IMR-90 (cell line): ENCODE measurements at regions not wholly inside any gene's neighbourhood (a gene's known extent, or its start where the extent isn't known, plus 50 kb on each side); places are given as distances from the start of the nearest gene placed in this dataset.

Source experiments
- ATAC-seq: fragments of 200-7000 bp; cut with Tn5 transposase; 2 replicates; pipeline ENCODE4 v1.9.1; 2020; ENCODE audit warnings: low read depth, mild to moderate bottlenecking, moderate library complexity
- BruUV-seq: library from RNA; stranded (reverse); fragments of 400-500 nt; replicated peaks from 2 replicates; lab custom pipeline; 2021; lab: Mats Ljungman, UMichigan
- CTCF ChIA-PET: fragments of 300-600 bp; formaldehyde crosslinking; extraction: SDS; loops from one replicate; lab custom pipeline; 2021; ENCODE audit warnings: antibody characterized with exemption; lab: Yijun Ruan, JAX
- POLR2A ChIA-PET: fragments of 300-600 bp; sonication (Branson Sonifier 250); formaldehyde crosslinking; loops from one replicate; lab custom pipeline; 2022; ENCODE audit warnings: antibody characterized with exemption; ENCODE audit not compliant: unreplicated experiment; lab: Charles Lee
- DNase-seq: peaks from one replicate; pipeline ENCODE4 v3.0.0; 2013
- H2AFZ ChIP-seq: replicated peaks from 2 replicates; pipeline ENCODE3; 2013; ENCODE audit warnings: low read length, mild to moderate bottlenecking; ENCODE audit not compliant: poor library complexity
- H2AK5ac ChIP-seq: 2 replicates; pipeline ENCODE4 v1.6.1; 2013; ENCODE audit warnings: low read depth, low read length, inconsistent platforms
- H2AK9ac ChIP-seq: replicated peaks from 2 replicates; pipeline ENCODE3; 2013; ENCODE audit warnings: mild to moderate bottlenecking, low read depth, low read length, moderate library complexity; ENCODE audit not compliant: poor library complexity
- H2BK120ac ChIP-seq: 2 replicates; pipeline ENCODE4 v1.6.1; 2013; ENCODE audit warnings: low read depth, low read length, inconsistent platforms
- H2BK15ac ChIP-seq: 3 replicates; pipeline ENCODE4 v1.6.1; 2013; ENCODE audit warnings: low read depth, low read length, inconsistent platforms
- H2BK20ac ChIP-seq: 2 replicates; pipeline ENCODE4 v1.6.1; 2013; ENCODE audit warnings: low read depth, mild to moderate bottlenecking, inconsistent platforms, low read length, moderate library complexity
- H2BK5ac ChIP-seq: 2 replicates; pipeline ENCODE4 v1.6.1; 2013; ENCODE audit warnings: mild to moderate bottlenecking, low read depth, low read length, inconsistent platforms; ENCODE audit not compliant: poor library complexity, severe bottlenecking
- H3K14ac ChIP-seq: replicated peaks from 2 replicates; pipeline ENCODE4 v1.6.1; 2013; ENCODE audit warnings: low read depth, low read length, inconsistent platforms
- H3K18ac ChIP-seq: 2 replicates; pipeline ENCODE4 v1.6.1; 2013; ENCODE audit warnings: low read depth, low read length, control low read depth
- H3K23ac ChIP-seq: 2 replicates; pipeline ENCODE4 v1.6.1; 2013; ENCODE audit warnings: low read depth, low read length, inconsistent platforms
- H3K27ac ChIP-seq: 2 replicates; pipeline ENCODE4 v1.5.1; 2013; ENCODE audit warnings: mild to moderate bottlenecking, control low read depth, low read length; ENCODE audit not compliant: insufficient read depth
- H3K27me3 ChIP-seq: 2 replicates; pipeline ENCODE4 v1.6.1; 2013; ENCODE audit warnings: low read length; ENCODE audit not compliant: control insufficient read depth, insufficient read depth
- H3K36me3 ChIP-seq: 2 replicates; pipeline ENCODE4 v1.6.1; 2013; ENCODE audit warnings: low read length, mixed read lengths; ENCODE audit not compliant: control insufficient read depth, insufficient read depth
- H3K4ac ChIP-seq: 2 replicates; pipeline ENCODE4 v1.6.1; 2013; ENCODE audit warnings: low read depth, low read length, inconsistent platforms
- H3K4me1 ChIP-seq: 2 replicates; pipeline ENCODE4 v1.6.1; 2013; ENCODE audit warnings: low read length, mixed read lengths; ENCODE audit not compliant: control insufficient read depth, insufficient read depth
- H3K4me2 ChIP-seq: 2 replicates; pipeline ENCODE4 v1.6.1; 2013; ENCODE audit warnings: low read depth, mild to moderate bottlenecking, control low read depth, low read length, moderate library complexity
- H3K4me3 ChIP-seq: 2 replicates; pipeline ENCODE4 v1.5.1; 2013; ENCODE audit warnings: low read depth, mild to moderate bottlenecking, control low read depth, low read length, moderate library complexity; ENCODE audit not compliant: insufficient read depth
- H3K56ac ChIP-seq: 2 replicates; pipeline ENCODE4 v1.6.1; 2013; ENCODE audit warnings: low read length, inconsistent platforms; ENCODE audit not compliant: insufficient read depth; ENCODE audit errors: extremely low read depth
- H3K79me1 ChIP-seq, 2 experiments: 2 replicates each; pipeline ENCODE4 v1.6.1; 2013; ENCODE audit warnings: low read length in 2 of 2, inconsistent platforms in 1 of 2, low read depth in 1 of 2
- H3K9ac ChIP-seq: 2 replicates; pipeline ENCODE4 v1.6.1; 2013; ENCODE audit warnings: low read depth, low read length, control low read depth
- H3K9me1 ChIP-seq: 2 replicates; pipeline ENCODE4 v1.6.1; 2013; ENCODE audit warnings: low read length, inconsistent platforms; ENCODE audit not compliant: insufficient read depth
- H3K9me3 ChIP-seq: 2 replicates; pipeline ENCODE4 v1.6.1; 2013; ENCODE audit warnings: low read length; ENCODE audit not compliant: control insufficient read depth, insufficient read depth
- H4K20me1 ChIP-seq: 2 replicates; pipeline ENCODE4 v1.6.1; 2013; ENCODE audit warnings: low read length, inconsistent platforms; ENCODE audit not compliant: insufficient read depth
- H4K5ac ChIP-seq: 2 replicates; pipeline ENCODE4 v1.6.1; 2013; ENCODE audit warnings: mild to moderate bottlenecking, low read depth, low read length, control low read depth
- H4K8ac ChIP-seq, 2 experiments: 2 replicates each; pipeline ENCODE4 v1.6.1; 2013; ENCODE audit warnings: low read depth in 2 of 2, low read length in 2 of 2, control low read depth in 1 of 2, inconsistent platforms in 1 of 2
- H4K91ac ChIP-seq: 2 replicates; pipeline ENCODE4 v1.6.1; 2013; ENCODE audit warnings: low read depth, low read length, inconsistent platforms; ENCODE audit not compliant: insufficient read depth
- BHLHE40 ChIP-seq: fragments of 150-350 bp; IDR thresholded peaks from 2 replicates; pipeline ENCODE4 v1.6.1; 2016; ENCODE audit warnings: mild to moderate bottlenecking, low read depth, low read length
- CEBPB ChIP-seq: IDR thresholded peaks from 2 replicates; pipeline ENCODE4 v1.6.1; 2012; ENCODE audit warnings: low read depth, low read length, improper control_type of control experiment
- CHD1 ChIP-seq: IDR thresholded peaks from 2 replicates; pipeline ENCODE4 v1.6.1; 2012; ENCODE audit warnings: low read depth, low read length, improper control_type of control experiment
- ELK1 ChIP-seq: fragments of 150-350 bp; IDR thresholded peaks from 2 replicates; pipeline ENCODE4 v1.6.1; 2016; ENCODE audit warnings: low read depth, mild to moderate bottlenecking, low read length, moderate library complexity, borderline replicate concordance
- FOS ChIP-seq: fragments of 150-350 bp; IDR thresholded peaks from 2 replicates; pipeline ENCODE4 v1.6.1; 2016; ENCODE audit warnings: low read depth, low read length
- MXI1 ChIP-seq: IDR thresholded peaks from 2 replicates; pipeline ENCODE4 v1.6.1; 2012; ENCODE audit warnings: low read depth, mild to moderate bottlenecking, low read length, moderate library complexity, borderline replicate concordance
- NFE2L2 ChIP-seq: fragments of 150-350 bp; IDR thresholded peaks from 2 replicates; pipeline ENCODE4 v1.6.1; 2016; ENCODE audit warnings: low read depth, mild to moderate bottlenecking, low read length
- RAD21 ChIP-seq: IDR thresholded peaks from 2 replicates; pipeline ENCODE4 v1.6.1; 2012; ENCODE audit warnings: low read length, improper control_type of control experiment
- RCOR1 ChIP-seq: IDR thresholded peaks from 2 replicates; pipeline ENCODE4 v1.6.1; 2012; ENCODE audit warnings: mild to moderate bottlenecking, low read length, improper control_type of control experiment; ENCODE audit not compliant: insufficient replicate concordance
- RFX5 ChIP-seq: IDR thresholded peaks from 2 replicates; pipeline ENCODE4 v1.8.0; 2012; ENCODE audit warnings: low read depth, mild to moderate bottlenecking, low read length, moderate library complexity
- WGBS, 2 experiments: methylation state at CpG; one replicate each; pipeline versions ENCODE4 v1.1.5 to v1.1.7; 2013; ENCODE audit warnings: missing lambda C conversion rate in 2 of 2; ENCODE audit not compliant: insufficient read length in 1 of 2; ENCODE audit errors: extremely low coverage in 2 of 2; 5-methylcytosine and 5-hydroxymethylcytosine counted together
- dilution Hi-C: fragments of 300-500 bp; cut with HindIII; formaldehyde crosslinking; loops from one replicate; pipeline ENCODE4 v1.14.3; 2018; ENCODE audit warnings: low sequenced_read_pairs; ENCODE audit not compliant: unreplicated experiment
- in situ Hi-C: fragments of 300-500 bp; cut with MboI; formaldehyde crosslinking; loops from 3 replicates; pipeline ENCODE4 v1.14.3; 2019; ENCODE audit warnings: low sequenced_read_pairs, inconsistent platforms, mixed read lengths
- intact Hi-C: fragments of 100-400 bp; cut with micrococcal nuclease; formaldehyde crosslinking; loops from 2 replicates; pipeline ENCODE4 v1.10.0; 2022

DNA sequence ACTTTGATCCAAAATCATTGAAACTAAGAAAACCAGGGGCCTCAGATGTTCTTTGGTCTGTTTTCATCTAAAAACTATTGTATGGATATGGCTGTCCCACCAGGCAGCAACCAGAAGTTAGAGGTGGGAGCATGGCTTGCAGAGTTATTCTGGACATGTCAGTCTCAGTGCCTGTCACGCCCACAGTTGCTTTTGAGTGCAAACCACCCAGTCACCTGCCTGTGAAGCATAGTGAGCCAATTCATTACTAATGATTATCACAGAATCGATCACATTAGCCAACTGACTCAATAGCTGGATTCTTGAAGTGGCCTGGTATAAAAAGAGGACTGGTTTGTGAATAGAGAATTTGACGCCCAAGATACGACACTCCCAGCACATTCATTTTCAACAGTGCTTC lies 104.2 kb upstream of the SORBS2 start:
- Histone ChIP-seq H2AFZ (no peak overlapping the region), H3K56ac (no peak overlapping the region), H3K79me1 (no peaks in the 10 kb centered on the region), H3K36me3 (no peaks in the 10 kb centered on the region), H2AK9ac (no peak overlapping the region), H3K23ac (no peak overlapping the region), H4K91ac (no peak overlapping the region), H3K9me3 (peaks cover 11% of the 10 kb centered on the region), H3K18ac (no peak overlapping the region), H3K4ac (no peak overlapping the region), H2BK20ac (no peak overlapping the region), H2BK5ac (no peak overlapping the region), H2BK120ac (no peak overlapping the region), H3K9ac (no peak overlapping the region), H3K4me2 (no peak overlapping the region), H4K20me1 (no peaks in the 10 kb centered on the region), H2AK5ac (no peak overlapping the region), H4K8ac (no peak overlapping the region), H3K9me1 (no peaks in the 10 kb centered on the region), H4K5ac (no peak overlapping the region), H3K27me3 (peaks cover 56% of the 10 kb centered on the region), H3K27ac (no peak overlapping the region), H3K4me3 (no peak overlapping the region), H3K4me1 (peaks cover 3% of the 10 kb centered on the region; the same call in 1 of the 2 replicates), H3K14ac (no peak overlapping the region), H2BK15ac (no peak overlapping the region)
- no peak for TF ChIP-seq CHD1
- TF ChIP-seq MXI1 = no peak
- no peak for TF ChIP-seq RCOR1
- TF ChIP-seq BHLHE40 = no peak
- no peak for TF ChIP-seq RFX5
- TF ChIP-seq ELK1 = no peak
- no peak for TF ChIP-seq FOS
- no peak for TF ChIP-seq NFE2L2
- TF ChIP-seq CEBPB = no peak
- TF ChIP-seq RAD21 = no peak
- dilution Hi-C loops = no loop called here
- in situ Hi-C loops = no loop called here
- DNase-seq = no peak
- ChIA-PET POLR2A (no interaction called here), CTCF (no interaction called here)
- no CpG with 5 or more reads among the region's 4 CpGs for WGBS, 2 experiments
- intact Hi-C loops = no loop called here
- no peak for ATAC-seq
- no TSS peak for BruUV-seq
